ENCODE measurements at regions not wholly inside any gene's neighbourhood (a gene's known extent, or its start where the extent isn't known, plus 50 kb on each side); places are given as distances from the start of the nearest gene placed in this dataset.

DNA sequence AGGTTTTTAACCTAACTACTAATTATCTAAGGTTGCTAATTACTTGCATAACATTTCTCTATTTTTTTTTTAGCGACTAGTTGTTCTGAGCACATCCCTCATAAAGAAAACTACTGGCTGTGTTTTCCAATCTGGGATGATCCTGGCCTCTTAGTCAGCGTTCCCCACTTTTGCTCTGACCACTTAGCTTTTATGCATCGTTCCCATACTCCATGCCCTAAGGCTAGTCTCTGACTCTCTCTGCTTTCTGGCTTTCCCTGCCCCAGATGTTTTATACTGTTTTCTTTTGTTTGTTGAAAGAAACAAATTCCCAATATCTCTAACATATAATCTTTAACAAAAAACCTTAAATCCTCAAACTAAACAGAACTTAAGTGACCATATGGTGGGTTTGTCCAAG is 217.9 kb downstream of the SPATA31D1 start:
- Histone ChIP-seq H3K9ac (ENCODE audit: low read length) (no peak overlapping the region), H3K4me3 (ENCODE audit: low read length) (no peak overlapping the region), H3K36me3 (ENCODE audit: insufficient read depth, low read length) (no peaks in the 10 kb centered on the region), H3F3A (ENCODE audit: insufficient read depth, low read length, poor library complexity, severe bottlenecking) (no peaks in the 10 kb centered on the region), H3K27me3 (ENCODE audit: insufficient read depth, low read depth, low read length) (no peaks in the 10 kb centered on the region), H3K4me2 (ENCODE audit: low read length) (no peak overlapping the region), H3K9me2 (ENCODE audit: insufficient read depth, low read length) (no peaks in the 10 kb centered on the region), H2AFZ (ENCODE audit: low read depth, low read length) (no peak overlapping the region), H3K9me3 (ENCODE audit: low read length) (peaks cover 11% of the 10 kb centered on the region), H3K79me2 (replicated peaks; ENCODE audit: insufficient read depth, low read length) (no peaks in the 10 kb centered on the region), H4K20me1 (ENCODE audit: insufficient read depth) (no peaks in the 10 kb centered on the region), H3K27ac (ENCODE audit: low read length) (no peak overlapping the region)
- TF ChIP-seq RAD21 (conservative IDR thresholded peaks at IDR 0.05) (no peak), CTCF (IDR thresholded peaks at IDR 0.05; ENCODE audit: poor library complexity, severe bottlenecking) (no peak), MXI1 (conservative IDR thresholded peaks at IDR 0.05; ENCODE audit: poor library complexity, severe bottlenecking) (no peak)

DNA sequence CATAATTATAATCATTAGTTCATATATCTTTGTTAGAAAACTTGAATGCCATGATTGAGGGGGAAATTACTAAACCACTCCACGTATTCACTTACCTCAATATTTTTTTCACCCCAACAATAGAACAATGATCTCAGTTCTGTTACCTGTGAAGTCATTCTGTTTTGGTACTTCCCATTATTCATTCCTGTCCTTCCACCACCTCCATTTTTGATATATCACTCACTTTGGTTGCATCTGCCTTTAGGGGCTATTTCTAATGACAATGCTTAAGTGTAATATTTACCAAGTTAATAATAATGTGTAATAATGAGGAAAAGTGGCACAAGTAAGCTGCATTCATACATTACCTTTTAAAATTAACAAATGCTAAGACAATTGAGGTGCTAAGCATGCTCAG is 218.4 kb downstream of the SPATA31D1 start:
- no peaks in the 10 kb centered on the region for H4K20me1 ChIP-seq (ENCODE audit: insufficient read depth)

More for the DNA sequence above, 218.4 kb downstream of the SPATA31D1 start:
- no peaks in the 10 kb centered on the region for H3K36me3 ChIP-seq (ENCODE audit: insufficient read depth, low read length)
- H3K9ac ChIP-seq (ENCODE audit: low read length), result no peak overlapping the region
- no peaks in the 10 kb centered on the region for H3K79me2 ChIP-seq (replicated peaks; ENCODE audit: insufficient read depth, low read length)
- no peak overlapping the region for H2AFZ ChIP-seq (ENCODE audit: low read depth, low read length)
- no peak overlapping the region for H3K27ac ChIP-seq (ENCODE audit: low read length)
- H3K4me2 ChIP-seq (ENCODE audit: low read length), result no peak overlapping the region
- no peaks in the 10 kb centered on the region for H3K9me2 ChIP-seq (ENCODE audit: insufficient read depth, low read length)
- H3K9me3 ChIP-seq (ENCODE audit: low read length), result peaks cover 11% of the 10 kb centered on the region
- H3K27me3 ChIP-seq (ENCODE audit: insufficient read depth, low read depth, low read length), result no peaks in the 10 kb centered on the region
- no peak for TF ChIP-seq SMC3 (conservative IDR thresholded peaks at IDR 0.05; ENCODE audit: poor library complexity)
- no peak for TF ChIP-seq MXI1 (conservative IDR thresholded peaks at IDR 0.05; ENCODE audit: poor library complexity, severe bottlenecking)
- TF ChIP-seq TAF1 (IDR thresholded peaks at IDR 0.05; ENCODE audit: low read depth), result no peak
- TF ChIP-seq, protein P1, sequence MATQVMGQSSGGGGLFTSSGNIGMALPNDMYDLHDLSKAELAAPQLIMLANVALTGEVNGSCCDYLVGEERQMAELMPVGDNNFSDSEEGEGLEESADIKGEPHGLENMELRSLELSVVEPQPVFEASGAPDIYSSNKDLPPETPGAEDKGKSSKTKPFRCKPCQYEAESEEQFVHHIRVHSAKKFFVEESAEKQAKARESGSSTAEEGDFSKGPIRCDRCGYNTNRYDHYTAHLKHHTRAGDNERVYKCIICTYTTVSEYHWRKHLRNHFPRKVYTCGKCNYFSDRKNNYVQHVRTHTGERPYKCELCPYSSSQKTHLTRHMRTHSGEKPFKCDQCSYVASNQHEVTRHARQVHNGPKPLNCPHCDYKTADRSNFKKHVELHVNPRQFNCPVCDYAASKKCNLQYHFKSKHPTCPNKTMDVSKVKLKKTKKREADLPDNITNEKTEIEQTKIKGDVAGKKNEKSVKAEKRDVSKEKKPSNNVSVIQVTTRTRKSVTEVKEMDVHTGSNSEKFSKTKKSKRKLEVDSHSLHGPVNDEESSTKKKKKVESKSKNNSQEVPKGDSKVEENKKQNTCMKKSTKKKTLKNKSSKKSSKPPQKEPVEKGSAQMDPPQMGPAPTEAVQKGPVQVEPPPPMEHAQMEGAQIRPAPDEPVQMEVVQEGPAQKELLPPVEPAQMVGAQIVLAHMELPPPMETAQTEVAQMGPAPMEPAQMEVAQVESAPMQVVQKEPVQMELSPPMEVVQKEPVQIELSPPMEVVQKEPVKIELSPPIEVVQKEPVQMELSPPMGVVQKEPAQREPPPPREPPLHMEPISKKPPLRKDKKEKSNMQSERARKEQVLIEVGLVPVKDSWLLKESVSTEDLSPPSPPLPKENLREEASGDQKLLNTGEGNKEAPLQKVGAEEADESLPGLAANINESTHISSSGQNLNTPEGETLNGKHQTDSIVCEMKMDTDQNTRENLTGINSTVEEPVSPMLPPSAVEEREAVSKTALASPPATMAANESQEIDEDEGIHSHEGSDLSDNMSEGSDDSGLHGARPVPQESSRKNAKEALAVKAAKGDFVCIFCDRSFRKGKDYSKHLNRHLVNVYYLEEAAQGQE (IDR thresholded peaks at IDR 0.05; ENCODE audit: borderline replicate concordance), result no peak
- TF ChIP-seq CTCF (IDR thresholded peaks at IDR 0.05; ENCODE audit: poor library complexity, severe bottlenecking), result no peak
- TF ChIP-seq EZH2 (IDR thresholded peaks at IDR 0.05; ENCODE audit: borderline replicate concordance, insufficient read depth, low read length, poor library complexity, severe bottlenecking), result no peak
- TF ChIP-seq EP300 (conservative IDR thresholded peaks at IDR 0.05; ENCODE audit: poor library complexity, severe bottlenecking), result no peak
- no peak for TF ChIP-seq RAD21 (conservative IDR thresholded peaks at IDR 0.05)
- no peak for TF ChIP-seq POLR2AphosphoS5 (IDR thresholded peaks at IDR 0.05)
- H3F3A ChIP-seq (ENCODE audit: insufficient read depth, low read length, poor library complexity, severe bottlenecking), result no peaks in the 10 kb centered on the region
- no peak overlapping the region for H3K4me3 ChIP-seq (ENCODE audit: low read length)
